ENCODE measurements at regions not wholly inside any gene's neighbourhood (a gene's known extent, or its start where the extent isn't known, plus 50 kb on each side); places are given as distances from the start of the nearest gene placed in this dataset.

GRCh38 chr21:27764056-27764455, 797.2 kb upstream of the ADAMTS5 start:
- DNase-seq (ENCODE audit: low spot score in 2 of 2), result no peak
- no peak for TF ChIP-seq CTCF (IDR thresholded peaks at IDR 0.05)
- intact Hi-C loops (cut with DNase I), result no loop called here
- Histone ChIP-seq H3K4me3 (no peak overlapping the region), H3K27me3 (no peaks in the 10 kb centered on the region), H3K36me3 (no peaks in the 10 kb centered on the region), H3K27ac (no peak overlapping the region), H3K4me1 (no peaks in the 10 kb centered on the region), H3K9me3 (no peaks in the 10 kb centered on the region)

DNA sequence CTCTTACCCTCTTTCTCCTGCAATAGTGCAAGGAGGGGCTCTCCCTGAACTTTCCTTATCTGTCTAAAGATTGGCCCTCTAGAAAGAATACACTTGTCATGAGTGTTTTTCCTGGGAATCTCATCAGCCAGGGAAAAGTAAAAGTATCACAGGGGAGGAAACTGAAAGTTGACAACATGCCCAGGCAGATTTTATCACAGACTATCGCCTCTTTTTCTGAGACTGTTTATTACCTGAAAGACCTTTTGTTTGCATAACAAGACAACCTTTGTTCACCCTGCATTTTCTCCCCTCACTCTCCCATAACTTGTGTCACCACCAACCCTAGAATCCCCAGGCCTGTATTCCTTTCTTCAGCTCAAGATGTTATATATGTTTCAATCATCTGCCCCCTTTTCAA, 794.7 kb upstream of the ADAMTS5 start:
- Histone ChIP-seq H3K36me3 (no peaks in the 10 kb centered on the region), H3K4me1 (no peaks in the 10 kb centered on the region), H3K27me3 (no peaks in the 10 kb centered on the region), H3K4me3 (no peak overlapping the region), H3K9me3 (no peaks in the 10 kb centered on the region), H3K27ac (no peak overlapping the region)
- TF ChIP-seq CTCF (IDR thresholded peaks at IDR 0.05), result no peak
- intact Hi-C loops (cut with DNase I), result no loop called here
- DNase-seq (ENCODE audit: low spot score in 2 of 2), result no peak

- DNase-seq (ENCODE audit: low spot score in 2 of 2), result no peak
- no peak for TF ChIP-seq CTCF (IDR thresholded peaks at IDR 0.05)
- intact Hi-C loops (cut with DNase I), result no loop called here
Measured at GRCh38 chr21:27759820-27760219, 792.9 kb upstream of the ADAMTS5 start.

GRCh38 chr21:27759091-27759659, 792.3 kb upstream of the ADAMTS5 start:
- TF ChIP-seq CTCF (IDR thresholded peaks at IDR 0.05), result peak in 1 of 3 experiments; percentile 17
- intact Hi-C loops (cut with DNase I), result no loop called here
- DNase-seq (ENCODE audit: low spot score in 2 of 2), result no peak
- Histone ChIP-seq H3K9me3 (no peaks in the 10 kb centered on the region), H3K27me3 (no peaks in the 10 kb centered on the region), H3K27ac (no peak overlapping the region), H3K36me3 (no peaks in the 10 kb centered on the region), H3K4me3 (no peak overlapping the region), H3K4me1 (no peaks in the 10 kb centered on the region)

More at GRCh38 chr21:27759820-27760219, 792.9 kb upstream of the ADAMTS5 start:
- H3K27me3 ChIP-seq, result no peaks in the 10 kb centered on the region
- H3K27ac ChIP-seq, result no peak overlapping the region
- H3K4me3 ChIP-seq, result no peak overlapping the region
- no peaks in the 10 kb centered on the region for H3K9me3 ChIP-seq
- H3K36me3 ChIP-seq, result no peaks in the 10 kb centered on the region
- no peaks in the 10 kb centered on the region for H3K4me1 ChIP-seq

GRCh38 chr21:27756191-27756590, 789.3 kb upstream of the ADAMTS5 start:
- H3K27ac ChIP-seq, result no peak overlapping the region
- no peaks in the 10 kb centered on the region for H3K36me3 ChIP-seq
- no peak for TF ChIP-seq CTCF (IDR thresholded peaks at IDR 0.05)
- H3K4me1 ChIP-seq, result no peaks in the 10 kb centered on the region
- no peak overlapping the region for H3K4me3 ChIP-seq
- no peak for DNase-seq (ENCODE audit: low spot score in 2 of 2)
- H3K9me3 ChIP-seq, result no peaks in the 10 kb centered on the region
- no peaks in the 10 kb centered on the region for H3K27me3 ChIP-seq
- intact Hi-C loops (cut with DNase I), result no loop called here
